HG02642 (cell line): ENCODE measurements at regions not wholly inside any gene's neighbourhood (a gene's known extent, or its start where the extent isn't known, plus 50 kb on each side); places are given as distances from the start of the nearest gene placed in this dataset.

ENCODE experiments used
- ATAC-seq: cut with Tn5 transposase; IDR thresholded peaks from one replicate; pipeline ENCODE4 v1.9.1; 2021; ENCODE audit warnings: mild to moderate bottlenecking; ENCODE audit not compliant: unreplicated experiment, poor library complexity

- ATAC-seq: no peak
Observed at GRCh38 chr2:120893811-120894584, 158.3 kb downstream of the GLI2 start.

GRCh38 chr2:120894966-120895365 lies 159.3 kb downstream of the GLI2 start:
- no peak for ATAC-seq

GRCh38 chr2:120896126-120896525 lies 160.5 kb downstream of the GLI2 start:
- no peak for ATAC-seq

GRCh38 chr2:120896901-120897300 lies 161.2 kb downstream of the GLI2 start:
- no peak for ATAC-seq

- no peak for ATAC-seq
Observed at GRCh38 chr2:120897399-120897798, 161.7 kb downstream of the GLI2 start.

- ATAC-seq: no peak
Observed at GRCh38 chr2:120898496-120898895, 162.8 kb downstream of the GLI2 start.

GRCh38 chr2:120898961-120899750 lies 163.5 kb downstream of the GLI2 start:
- ATAC-seq: no peak

GRCh38 chr2:120899771-120900170 lies 164.1 kb downstream of the GLI2 start:
- no peak for ATAC-seq

GRCh38 chr2:120901201-120901600 lies 165.5 kb downstream of the GLI2 start:
- no peak for ATAC-seq

GRCh38 chr2:120902592-120902991 lies 166.9 kb downstream of the GLI2 start:
- no peak for ATAC-seq

GRCh38 chr2:120904379-120904778 lies 168.7 kb downstream of the GLI2 start:
- ATAC-seq: no peak

- ATAC-seq: no peak
Observed at GRCh38 chr2:120904830-120905234, 169.2 kb downstream of the GLI2 start.

- ATAC-seq: no peak
Observed at GRCh38 chr2:120905298-120905697, 169.6 kb downstream of the GLI2 start.

- no peak for ATAC-seq
Observed at GRCh38 chr2:120905824-120906571, 170.3 kb downstream of the GLI2 start.

GRCh38 chr2:120906914-120907313 lies 171.2 kb downstream of the GLI2 start:
- ATAC-seq: no peak

- ATAC-seq: no peak
Observed at GRCh38 chr2:120907822-120908221, 172.2 kb downstream of the GLI2 start.

- no peak for ATAC-seq
Observed at GRCh38 chr2:120908314-120908975, 172.8 kb downstream of the GLI2 start.

- ATAC-seq: no peak
Observed at GRCh38 chr2:120909102-120909501, 173.4 kb downstream of the GLI2 start.

GRCh38 chr2:120910164-120910563 lies 174.5 kb downstream of the GLI2 start:
- ATAC-seq: no peak
